NCI-H2171 (cell line): ENCODE measurements at regions not wholly inside any gene's neighbourhood (a gene's known extent, or its start where the extent isn't known, plus 50 kb on each side); places are given as distances from the start of the nearest gene placed in this dataset.

ENCODE experiments used
- DNase-seq: peaks from one replicate; lab custom pipeline; 2025; lab: John Stamatoyannopoulos, UW

GRCh38 chr2:120548627-120549608 lies 186.8 kb upstream of the GLI2 start:
- DNase-seq = no peak

GRCh38 chr2:120549841-120550240 lies 185.8 kb upstream of the GLI2 start:
- no peak for DNase-seq

- peak; percentile 43 for DNase-seq
Observed at GRCh38 chr2:120550282-120550681, 185.4 kb upstream of the GLI2 start.

GRCh38 chr2:120550893-120551446 lies 184.7 kb upstream of the GLI2 start:
- DNase-seq = no peak

- DNase-seq = no peak
Observed at GRCh38 chr2:120551522-120551921, 184.1 kb upstream of the GLI2 start.

- DNase-seq = no peak
Observed at GRCh38 chr2:120552079-120552478, 183.6 kb upstream of the GLI2 start.

- no peak for DNase-seq
Observed at GRCh38 chr2:120552800-120553481, 182.7 kb upstream of the GLI2 start.

GRCh38 chr2:120554625-120555032 lies 181.0 kb upstream of the GLI2 start:
- no peak for DNase-seq

GRCh38 chr2:120555092-120555491 lies 180.6 kb upstream of the GLI2 start:
- no peak for DNase-seq

GRCh38 chr2:120556911-120557310 lies 178.8 kb upstream of the GLI2 start:
- DNase-seq = no peak

GRCh38 chr2:120558847-120559246 lies 176.8 kb upstream of the GLI2 start:
- DNase-seq = no peak

- DNase-seq = no peak
Observed at GRCh38 chr2:120559401-120559800, 176.3 kb upstream of the GLI2 start.

- DNase-seq = no peak
Observed at GRCh38 chr2:120560330-120560729, 175.3 kb upstream of the GLI2 start.

GRCh38 chr2:120561379-120562035 lies 174.2 kb upstream of the GLI2 start:
- no peak for DNase-seq

GRCh38 chr2:120562218-120563005 lies 173.3 kb upstream of the GLI2 start:
- no peak for DNase-seq

GRCh38 chr2:120563616-120564015 lies 172.1 kb upstream of the GLI2 start:
- no peak for DNase-seq

- DNase-seq = no peak
Observed at GRCh38 chr2:120564213-120565094, 171.2 kb upstream of the GLI2 start.

GRCh38 chr2:120565095-120565460 lies 170.6 kb upstream of the GLI2 start:
- DNase-seq = no peak

- no peak for DNase-seq
Observed at GRCh38 chr2:120565929-120566328, 169.7 kb upstream of the GLI2 start.

GRCh38 chr2:120566331-120567035 lies 169.2 kb upstream of the GLI2 start:
- DNase-seq = no peak
